GM19025 (cell line): ENCODE measurements at regions not wholly inside any gene's neighbourhood (a gene's known extent, or its start where the extent isn't known, plus 50 kb on each side); places are given as distances from the start of the nearest gene placed in this dataset.

ENCODE experiments used
- ATAC-seq: cut with Tn5 transposase; IDR thresholded peaks from one replicate; pipeline ENCODE4 v1.9.1; 2021; ENCODE audit warnings: mild to moderate bottlenecking, low read depth, moderate library complexity; ENCODE audit not compliant: unreplicated experiment

DNA sequence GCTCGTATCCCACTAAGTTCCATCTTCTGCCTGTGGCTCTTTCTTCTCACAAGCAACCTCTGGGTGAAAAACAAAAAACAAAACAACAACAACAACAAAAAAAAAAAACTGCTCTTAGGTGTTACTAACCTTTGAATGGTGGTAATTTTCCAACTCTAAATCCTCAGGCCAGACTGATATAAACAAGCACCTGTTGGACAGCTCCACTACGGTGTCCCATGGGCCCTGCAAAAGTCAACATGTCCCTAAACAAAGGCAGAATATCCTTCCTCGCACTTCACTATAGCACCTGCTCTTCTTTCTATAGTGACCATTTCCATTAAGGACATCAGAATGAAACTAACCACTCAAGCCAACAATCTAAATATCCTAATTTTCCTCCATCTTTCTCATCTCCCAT lies 54.6 kb upstream of the PARM1 start:
- ATAC-seq, result no peak

DNA sequence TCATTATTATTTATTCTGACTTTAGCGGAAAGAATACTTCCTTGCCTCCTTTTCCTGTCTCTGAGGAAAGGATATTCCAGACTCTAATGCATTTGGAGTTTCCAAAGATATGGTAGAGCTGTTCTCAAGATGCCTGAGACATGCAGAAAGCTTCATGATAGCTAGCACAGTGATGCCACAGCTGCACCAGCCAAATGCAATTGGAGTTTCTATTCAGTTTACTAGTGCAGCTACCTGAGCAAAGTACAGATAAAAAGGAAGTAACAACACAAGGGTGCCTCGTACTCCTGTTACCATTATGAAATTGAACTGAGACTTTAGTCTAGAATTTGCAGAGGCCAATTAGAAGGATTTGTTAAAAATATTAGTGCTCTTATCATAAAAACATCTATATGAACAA lies 57.5 kb upstream of the PARM1 start:
- ATAC-seq, result no peak

DNA sequence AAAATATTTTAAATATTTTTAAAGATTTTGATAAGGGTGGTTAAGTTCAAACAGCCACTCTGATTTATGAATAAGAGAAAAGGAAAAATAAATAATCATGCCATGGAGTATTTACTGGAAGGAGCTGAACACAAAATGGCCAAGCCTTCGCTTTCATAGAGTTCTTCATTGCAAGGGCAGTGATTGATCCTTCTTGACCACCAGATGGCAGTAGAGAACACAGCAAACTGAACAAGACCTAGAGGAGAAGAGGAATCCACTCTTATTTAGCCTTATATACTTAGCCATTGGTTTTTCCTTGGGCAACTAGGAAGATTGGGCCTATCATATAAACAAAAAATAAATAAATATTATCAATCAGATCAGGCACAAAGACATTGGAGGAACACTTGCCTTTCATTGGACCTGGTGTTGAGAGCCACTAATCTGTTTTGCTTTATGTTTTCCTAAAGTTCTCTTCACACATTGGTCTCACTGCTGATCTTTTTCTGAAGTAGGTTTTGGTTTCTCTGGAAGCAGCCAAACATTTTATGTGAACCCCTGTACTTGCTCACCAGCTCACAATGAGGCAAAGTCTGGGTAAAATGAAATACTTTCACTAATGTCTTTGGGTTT lies 58.1 kb upstream of the PARM1 start:
- ATAC-seq, result peak; percentile 47

DNA sequence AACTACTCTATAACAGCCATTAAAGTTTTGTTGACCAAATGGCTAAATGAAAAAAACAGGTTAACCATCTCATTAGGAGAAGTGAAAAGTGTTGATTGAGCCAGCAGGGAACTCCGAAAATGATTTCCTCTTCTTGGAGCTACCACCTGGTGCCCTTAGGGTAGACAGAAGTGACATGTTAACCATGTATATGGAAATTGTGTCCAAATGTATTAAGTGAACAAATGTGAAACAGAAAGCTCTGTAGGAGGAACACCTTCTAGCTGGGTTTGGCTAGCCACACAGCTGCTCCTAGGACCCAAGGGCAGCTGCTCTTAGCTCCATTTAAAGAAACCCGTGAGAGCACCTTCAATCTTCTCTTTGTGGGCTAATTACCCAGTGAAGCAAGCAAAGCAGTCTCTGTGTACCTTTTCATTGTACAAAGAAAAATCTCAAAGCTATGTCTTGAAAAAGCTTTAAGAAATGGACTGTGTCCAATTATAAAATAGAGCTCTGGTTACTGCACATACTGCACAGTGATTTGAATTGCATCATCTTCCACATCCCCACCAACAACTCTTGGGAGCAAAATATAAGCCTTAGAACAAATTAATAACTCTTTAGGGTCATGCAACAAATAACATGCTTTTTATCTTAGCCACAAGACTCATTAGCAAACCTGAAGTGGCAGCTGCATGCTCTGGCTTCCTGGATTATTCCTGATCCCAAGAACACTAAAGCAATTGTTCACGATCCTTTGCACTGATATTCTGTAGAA lies 59.2 kb upstream of the PARM1 start:
- ATAC-seq, result peak; percentile 93

DNA sequence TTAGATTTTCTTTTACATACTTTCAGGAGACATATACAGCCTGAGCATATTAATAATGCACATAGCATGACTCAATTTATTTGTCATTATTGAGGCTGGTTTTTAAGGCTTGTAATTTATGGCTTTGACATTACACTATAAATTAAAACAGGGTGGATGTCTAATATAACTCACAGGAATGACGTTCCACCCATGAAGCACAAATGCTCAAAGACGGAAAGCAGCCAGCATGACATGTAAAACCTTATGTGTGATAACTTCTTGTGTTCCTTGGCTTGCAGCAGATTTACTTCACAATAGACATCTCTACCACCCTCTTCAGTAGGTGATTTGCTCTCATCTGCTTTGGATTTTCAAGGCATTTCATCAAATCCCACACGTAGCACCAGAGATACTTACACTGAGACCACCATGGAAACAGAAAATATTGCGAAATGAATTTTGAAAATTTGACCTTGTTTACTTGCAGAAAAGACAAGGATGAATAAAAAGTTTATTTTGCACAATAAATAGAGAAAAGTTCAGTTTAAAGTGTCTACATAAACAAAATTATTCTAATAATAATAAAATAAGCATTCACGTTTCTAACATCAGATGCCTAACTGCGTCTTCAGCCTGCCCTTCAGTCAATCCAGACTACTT lies 64.7 kb upstream of the BTC start:
- ATAC-seq, result no peak

DNA sequence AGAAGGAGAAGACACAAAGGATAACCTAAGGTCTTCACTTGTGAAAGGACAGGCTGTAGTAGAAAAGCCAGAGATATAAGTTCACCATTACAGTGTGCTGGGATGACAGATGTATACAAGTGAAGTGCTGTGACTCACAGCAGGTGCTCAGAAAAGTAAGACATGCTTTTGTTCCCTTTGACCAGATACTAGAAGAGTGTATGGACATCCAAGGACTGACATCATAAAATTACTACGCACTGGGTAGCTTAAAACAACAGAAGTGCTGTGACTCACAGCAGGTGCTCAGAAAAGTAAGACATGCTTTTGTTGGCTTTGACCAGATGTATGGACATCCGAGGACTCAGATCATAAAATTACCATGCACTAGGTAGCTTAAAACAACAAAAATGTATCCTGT lies 61.6 kb upstream of the BTC start:
- no peak for ATAC-seq

DNA sequence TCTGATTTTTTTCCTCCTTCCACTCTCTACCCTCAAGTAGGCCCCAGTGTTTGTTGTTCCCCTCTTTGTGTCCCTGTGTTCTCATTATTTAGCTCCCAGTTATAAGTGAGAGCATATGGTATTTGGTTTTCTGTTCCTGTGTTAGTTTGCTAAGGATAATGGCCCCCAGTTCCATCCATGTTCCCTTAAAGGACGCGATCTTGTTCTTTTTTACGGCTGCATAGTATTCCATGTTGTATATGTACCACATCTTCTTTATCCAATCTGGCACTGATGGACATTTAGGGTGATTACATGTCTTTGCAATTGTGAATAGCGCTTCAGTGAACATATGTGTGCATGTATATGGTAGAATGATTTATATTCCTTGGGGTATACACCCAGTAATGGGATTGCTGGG lies 54.5 kb upstream of the BTC start:
- ATAC-seq, result no peak

DNA sequence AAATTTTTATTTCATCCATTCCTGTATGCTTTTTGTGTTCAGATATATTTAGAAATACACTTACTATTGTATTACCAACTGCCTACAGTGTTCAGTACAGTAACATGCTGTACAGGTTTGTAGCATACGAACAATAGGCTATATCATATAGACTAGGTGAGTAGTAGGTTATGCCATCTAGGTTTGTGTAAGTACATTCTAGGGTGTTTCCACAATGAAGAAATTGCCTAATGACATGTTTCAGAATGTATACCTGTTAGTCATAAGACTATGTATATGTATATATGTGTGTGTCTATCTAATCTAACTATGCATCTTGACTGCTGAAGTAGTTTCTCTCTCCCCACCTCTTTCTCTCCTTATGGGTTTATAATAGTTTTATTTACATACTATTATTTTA lies 51.5 kb upstream of the BTC start:
- no peak for ATAC-seq
